ENCODE measurements at regions not wholly inside any gene's neighbourhood (a gene's known extent, or its start where the extent isn't known, plus 50 kb on each side); places are given as distances from the start of the nearest gene placed in this dataset.

- TF ChIP-seq PCBP1 (IDR thresholded peaks at IDR 0.05; ENCODE audit: low read depth, low read length, poor library complexity, severe bottlenecking) (no peak), CEBPG (CRISPR knock-in tag; IDR thresholded peaks at IDR 0.05) (peak; percentile 49; the same call in 1 of the 2 replicates), CEBPG (tag; conservative IDR thresholded peaks at IDR 0.05 in 1 of 2, IDR thresholded peaks at IDR 0.05 in 1 of 2) (peak; percentile 88 to 94), ATF4 (CRISPR knock-in tag; IDR thresholded peaks at IDR 0.05) (peak; percentile 96), ZNF592 (IDR thresholded peaks at IDR 0.05) (no peak), GTF3C2 (IDR thresholded peaks at IDR 0.05; ENCODE audit: borderline replicate concordance, extremely low read depth, insufficient read length) (no peak), RBM25 (IDR thresholded peaks at IDR 0.05; ENCODE audit: low read depth, low read length, severe bottlenecking) (no peak), SMARCE1 (IDR thresholded peaks at IDR 0.05) (peak; percentile 48; the same call in 1 of the 2 replicates), ZNF24 (IDR thresholded peaks at IDR 0.05) (no peak), HMG20B (CRISPR knock-in tag; IDR thresholded peaks at IDR 0.05) (no peak), TCF3 (CRISPR knock-in tag; IDR thresholded peaks at IDR 0.05) (no peak), ZBED1 (IDR thresholded peaks at IDR 0.05) (no peak), AFF1 (IDR thresholded peaks at IDR 0.05; ENCODE audit: low read depth in 1 of 2, partially characterized antibody in 2 of 2) (no peak), GABPA (tag; conservative IDR thresholded peaks at IDR 0.05; ENCODE audit: low read depth) (no peak), TEAD4 (IDR thresholded peaks at IDR 0.05; ENCODE audit: low read length) (peak; percentile 46; the same call in 1 of the 2 replicates), TEAD4 (CRISPR knock-in tag; IDR thresholded peaks at IDR 0.05; ENCODE audit: borderline replicate concordance) (no peak)
Observed at GRCh38 chr7:42618651-42619360, 293.1 kb downstream of the C7orf25 start (continued).

All from K562 (cell line).